ENCODE measurements at regions not wholly inside any gene's neighbourhood (a gene's known extent, or its start where the extent isn't known, plus 50 kb on each side); places are given as distances from the start of the nearest gene placed in this dataset.

- TF ChIP-seq, protein P1, sequence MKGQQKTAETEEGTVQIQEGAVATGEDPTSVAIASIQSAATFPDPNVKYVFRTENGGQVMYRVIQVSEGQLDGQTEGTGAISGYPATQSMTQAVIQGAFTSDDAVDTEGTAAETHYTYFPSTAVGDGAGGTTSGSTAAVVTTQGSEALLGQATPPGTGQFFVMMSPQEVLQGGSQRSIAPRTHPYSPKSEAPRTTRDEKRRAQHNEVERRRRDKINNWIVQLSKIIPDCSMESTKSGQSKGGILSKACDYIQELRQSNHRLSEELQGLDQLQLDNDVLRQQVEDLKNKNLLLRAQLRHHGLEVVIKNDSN (CRISPR knock-in tag; IDR thresholded peaks at IDR 0.05), result no peak
- TF ChIP-seq ZNF121 (CRISPR knock-in tag; IDR thresholded peaks at IDR 0.05) (no peak), CDX4 (CRISPR knock-in tag; IDR thresholded peaks at IDR 0.05; ENCODE audit: borderline replicate concordance) (no peak), JUN (CRISPR knock-in tag; IDR thresholded peaks at IDR 0.05) (no peak), TEAD1 (CRISPR knock-in tag; IDR thresholded peaks at IDR 0.05) (no peak), ATF1 (CRISPR knock-in tag; IDR thresholded peaks at IDR 0.05) (no peak), ZNF423 (CRISPR knock-in tag; IDR thresholded peaks at IDR 0.05) (no peak), GABPB1 (CRISPR knock-in tag; IDR thresholded peaks at IDR 0.05) (no peak), ZNF317 (CRISPR knock-in tag; IDR thresholded peaks at IDR 0.05; ENCODE audit: borderline replicate concordance, low read depth) (no peak), TP53 (CRISPR knock-in tag; IDR thresholded peaks at IDR 0.05) (no peak), SP1 (CRISPR knock-in tag; conservative IDR thresholded peaks at IDR 0.05) (no peak), SOX15 (CRISPR knock-in tag; IDR thresholded peaks at IDR 0.05) (no peak), RORB (CRISPR knock-in tag; IDR thresholded peaks at IDR 0.05) (no peak)
- TF ChIP-seq, protein P2, sequence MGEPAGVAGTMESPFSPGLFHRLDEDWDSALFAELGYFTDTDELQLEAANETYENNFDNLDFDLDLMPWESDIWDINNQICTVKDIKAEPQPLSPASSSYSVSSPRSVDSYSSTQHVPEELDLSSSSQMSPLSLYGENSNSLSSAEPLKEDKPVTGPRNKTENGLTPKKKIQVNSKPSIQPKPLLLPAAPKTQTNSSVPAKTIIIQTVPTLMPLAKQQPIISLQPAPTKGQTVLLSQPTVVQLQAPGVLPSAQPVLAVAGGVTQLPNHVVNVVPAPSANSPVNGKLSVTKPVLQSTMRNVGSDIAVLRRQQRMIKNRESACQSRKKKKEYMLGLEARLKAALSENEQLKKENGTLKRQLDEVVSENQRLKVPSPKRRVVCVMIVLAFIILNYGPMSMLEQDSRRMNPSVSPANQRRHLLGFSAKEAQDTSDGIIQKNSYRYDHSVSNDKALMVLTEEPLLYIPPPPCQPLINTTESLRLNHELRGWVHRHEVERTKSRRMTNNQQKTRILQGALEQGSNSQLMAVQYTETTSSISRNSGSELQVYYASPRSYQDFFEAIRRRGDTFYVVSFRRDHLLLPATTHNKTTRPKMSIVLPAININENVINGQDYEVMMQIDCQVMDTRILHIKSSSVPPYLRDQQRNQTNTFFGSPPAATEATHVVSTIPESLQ (CRISPR knock-in tag; IDR thresholded peaks at IDR 0.05), result no peak
- TF ChIP-seq, protein P3, sequence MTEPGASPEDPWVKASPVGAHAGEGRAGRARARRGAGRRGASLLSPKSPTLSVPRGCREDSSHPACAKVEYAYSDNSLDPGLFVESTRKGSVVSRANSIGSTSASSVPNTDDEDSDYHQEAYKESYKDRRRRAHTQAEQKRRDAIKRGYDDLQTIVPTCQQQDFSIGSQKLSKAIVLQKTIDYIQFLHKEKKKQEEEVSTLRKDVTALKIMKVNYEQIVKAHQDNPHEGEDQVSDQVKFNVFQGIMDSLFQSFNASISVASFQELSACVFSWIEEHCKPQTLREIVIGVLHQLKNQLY (CRISPR knock-in tag; IDR thresholded peaks at IDR 0.05), result no peak
- TF ChIP-seq, protein P4, sequence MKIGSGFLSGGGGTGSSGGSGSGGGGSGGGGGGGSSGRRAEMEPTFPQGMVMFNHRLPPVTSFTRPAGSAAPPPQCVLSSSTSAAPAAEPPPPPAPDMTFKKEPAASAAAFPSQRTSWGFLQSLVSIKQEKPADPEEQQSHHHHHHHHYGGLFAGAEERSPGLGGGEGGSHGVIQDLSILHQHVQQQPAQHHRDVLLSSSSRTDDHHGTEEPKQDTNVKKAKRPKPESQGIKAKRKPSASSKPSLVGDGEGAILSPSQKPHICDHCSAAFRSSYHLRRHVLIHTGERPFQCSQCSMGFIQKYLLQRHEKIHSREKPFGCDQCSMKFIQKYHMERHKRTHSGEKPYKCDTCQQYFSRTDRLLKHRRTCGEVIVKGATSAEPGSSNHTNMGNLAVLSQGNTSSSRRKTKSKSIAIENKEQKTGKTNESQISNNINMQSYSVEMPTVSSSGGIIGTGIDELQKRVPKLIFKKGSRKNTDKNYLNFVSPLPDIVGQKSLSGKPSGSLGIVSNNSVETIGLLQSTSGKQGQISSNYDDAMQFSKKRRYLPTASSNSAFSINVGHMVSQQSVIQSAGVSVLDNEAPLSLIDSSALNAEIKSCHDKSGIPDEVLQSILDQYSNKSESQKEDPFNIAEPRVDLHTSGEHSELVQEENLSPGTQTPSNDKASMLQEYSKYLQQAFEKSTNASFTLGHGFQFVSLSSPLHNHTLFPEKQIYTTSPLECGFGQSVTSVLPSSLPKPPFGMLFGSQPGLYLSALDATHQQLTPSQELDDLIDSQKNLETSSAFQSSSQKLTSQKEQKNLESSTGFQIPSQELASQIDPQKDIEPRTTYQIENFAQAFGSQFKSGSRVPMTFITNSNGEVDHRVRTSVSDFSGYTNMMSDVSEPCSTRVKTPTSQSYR (CRISPR knock-in tag; IDR thresholded peaks at IDR 0.05), result no peak
Measured at GRCh38 chr13:109428146-109428545, 358.2 kb downstream of the IRS2 start (continued).

- no peak for ATAC-seq
- no peak overlapping the region for H3K27ac Mint-ChIP-seq
- no peak for DNase-seq (ENCODE audit: low spot score)
- TF ChIP-seq E2F5 (CRISPR knock-in tag; IDR thresholded peaks at IDR 0.05) (no peak), KAT7 (CRISPR knock-in tag; IDR thresholded peaks at IDR 0.05; ENCODE audit: borderline replicate concordance) (no peak), PRRX2 (CRISPR knock-in tag; IDR thresholded peaks at IDR 0.05) (no peak)
- TF ChIP-seq, protein P3 (CRISPR knock-in tag; IDR thresholded peaks at IDR 0.05), result no peak
- TF ChIP-seq, protein P5, sequence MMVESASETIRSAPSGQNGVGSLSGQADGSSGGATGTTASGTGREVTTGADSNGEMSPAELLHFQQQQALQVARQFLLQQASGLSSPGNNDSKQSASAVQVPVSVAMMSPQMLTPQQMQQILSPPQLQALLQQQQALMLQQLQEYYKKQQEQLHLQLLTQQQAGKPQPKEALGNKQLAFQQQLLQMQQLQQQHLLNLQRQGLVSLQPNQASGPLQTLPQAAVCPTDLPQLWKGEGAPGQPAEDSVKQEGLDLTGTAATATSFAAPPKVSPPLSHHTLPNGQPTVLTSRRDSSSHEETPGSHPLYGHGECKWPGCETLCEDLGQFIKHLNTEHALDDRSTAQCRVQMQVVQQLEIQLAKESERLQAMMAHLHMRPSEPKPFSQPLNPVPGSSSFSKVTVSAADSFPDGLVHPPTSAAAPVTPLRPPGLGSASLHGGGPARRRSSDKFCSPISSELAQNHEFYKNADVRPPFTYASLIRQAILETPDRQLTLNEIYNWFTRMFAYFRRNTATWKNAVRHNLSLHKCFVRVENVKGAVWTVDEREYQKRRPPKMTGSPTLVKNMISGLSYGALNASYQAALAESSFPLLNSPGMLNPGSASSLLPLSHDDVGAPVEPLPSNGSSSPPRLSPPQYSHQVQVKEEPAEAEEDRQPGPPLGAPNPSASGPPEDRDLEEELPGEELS (CRISPR knock-in tag; IDR thresholded peaks at IDR 0.05), result no peak
- TF ChIP-seq, protein P6, sequence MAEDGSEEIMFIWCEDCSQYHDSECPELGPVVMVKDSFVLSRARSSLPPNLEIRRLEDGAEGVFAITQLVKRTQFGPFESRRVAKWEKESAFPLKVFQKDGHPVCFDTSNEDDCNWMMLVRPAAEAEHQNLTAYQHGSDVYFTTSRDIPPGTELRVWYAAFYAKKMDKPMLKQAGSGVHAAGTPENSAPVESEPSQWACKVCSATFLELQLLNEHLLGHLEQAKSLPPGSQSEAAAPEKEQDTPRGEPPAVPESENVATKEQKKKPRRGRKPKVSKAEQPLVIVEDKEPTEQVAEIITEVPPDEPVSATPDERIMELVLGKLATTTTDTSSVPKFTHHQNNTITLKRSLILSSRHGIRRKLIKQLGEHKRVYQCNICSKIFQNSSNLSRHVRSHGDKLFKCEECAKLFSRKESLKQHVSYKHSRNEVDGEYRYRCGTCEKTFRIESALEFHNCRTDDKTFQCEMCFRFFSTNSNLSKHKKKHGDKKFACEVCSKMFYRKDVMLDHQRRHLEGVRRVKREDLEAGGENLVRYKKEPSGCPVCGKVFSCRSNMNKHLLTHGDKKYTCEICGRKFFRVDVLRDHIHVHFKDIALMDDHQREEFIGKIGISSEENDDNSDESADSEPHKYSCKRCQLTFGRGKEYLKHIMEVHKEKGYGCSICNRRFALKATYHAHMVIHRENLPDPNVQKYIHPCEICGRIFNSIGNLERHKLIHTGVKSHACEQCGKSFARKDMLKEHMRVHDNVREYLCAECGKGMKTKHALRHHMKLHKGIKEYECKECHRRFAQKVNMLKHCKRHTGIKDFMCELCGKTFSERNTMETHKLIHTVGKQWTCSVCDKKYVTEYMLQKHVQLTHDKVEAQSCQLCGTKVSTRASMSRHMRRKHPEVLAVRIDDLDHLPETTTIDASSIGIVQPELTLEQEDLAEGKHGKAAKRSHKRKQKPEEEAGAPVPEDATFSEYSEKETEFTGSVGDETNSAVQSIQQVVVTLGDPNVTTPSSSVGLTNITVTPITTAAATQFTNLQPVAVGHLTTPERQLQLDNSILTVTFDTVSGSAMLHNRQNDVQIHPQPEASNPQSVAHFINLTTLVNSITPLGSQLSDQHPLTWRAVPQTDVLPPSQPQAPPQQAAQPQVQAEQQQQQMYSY (CRISPR knock-in tag; IDR thresholded peaks at IDR 0.05), result no peak
- ChIA-PET CTCF (interaction anchor here (0.8 kb wide), 1 partner anchor 21 kb away, joined by 3 read pairs; no protein-coding TSS in a partner anchor), POLR2A (no interaction called here)
- H3K4me3 Mint-ChIP-seq, result no peak overlapping the region
- no peaks in the 10 kb centered on the region for H3K27me3 Mint-ChIP-seq (ENCODE audit: low read depth)
- H3K36me3 Mint-ChIP-seq, result peaks cover 21% of the 10 kb centered on the region
- peaks cover 32% of the 10 kb centered on the region for H3K9me3 Mint-ChIP-seq
- no peaks in the 10 kb centered on the region for H3K4me1 Mint-ChIP-seq
Measured at GRCh38 chr13:109427695-109428094, 358.7 kb downstream of the IRS2 start.
